ENCODE measurements at regions not wholly inside any gene's neighbourhood (a gene's known extent, or its start where the extent isn't known, plus 50 kb on each side); places are given as distances from the start of the nearest gene placed in this dataset.

DNA sequence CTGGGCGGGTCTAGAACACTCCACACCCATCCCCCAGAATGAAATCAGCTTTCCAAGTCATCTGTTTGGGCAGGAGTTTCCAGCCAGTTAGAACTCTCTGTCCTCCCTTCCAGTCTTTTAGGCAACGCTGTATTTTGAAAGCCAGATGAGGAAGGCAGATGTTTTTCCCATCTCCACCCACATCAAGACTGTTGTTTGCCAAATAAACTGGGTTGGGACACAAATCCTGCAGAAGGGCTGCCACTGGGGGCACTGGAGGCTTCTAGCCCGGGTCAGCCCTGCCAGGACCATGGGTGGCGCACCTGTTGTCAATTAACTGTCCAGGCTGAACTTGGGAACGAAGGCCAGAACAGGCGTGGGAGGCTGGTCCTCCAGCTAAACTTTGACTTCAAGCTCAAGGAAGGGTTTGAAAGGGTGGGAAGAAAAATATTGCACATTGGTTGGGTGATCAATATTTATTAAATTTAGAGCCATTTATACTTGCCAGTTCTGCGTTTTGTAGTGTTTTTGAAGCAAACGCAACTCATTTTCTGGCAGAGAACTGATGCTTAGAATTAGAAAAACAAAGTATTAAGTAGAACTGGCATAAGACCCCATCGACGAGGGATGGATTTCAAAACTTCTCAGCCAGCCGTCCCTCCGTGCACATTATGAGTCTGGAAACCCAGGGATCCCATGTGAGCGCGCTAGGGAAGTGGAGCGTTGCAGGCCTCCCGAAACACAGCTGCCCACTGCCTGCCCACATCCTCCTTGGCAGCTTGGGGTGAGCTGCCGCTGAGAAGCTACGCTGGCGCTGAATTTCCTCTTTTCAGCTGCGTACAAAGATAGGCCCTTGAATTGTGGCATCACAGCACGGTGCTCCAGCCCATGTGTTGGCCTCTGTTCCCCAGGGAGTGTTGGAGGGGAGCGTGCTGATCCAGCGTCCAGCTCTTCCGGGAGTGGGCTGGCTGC lies 297.4 kb downstream of the QKI start:
- TF ChIP-seq, protein P1, sequence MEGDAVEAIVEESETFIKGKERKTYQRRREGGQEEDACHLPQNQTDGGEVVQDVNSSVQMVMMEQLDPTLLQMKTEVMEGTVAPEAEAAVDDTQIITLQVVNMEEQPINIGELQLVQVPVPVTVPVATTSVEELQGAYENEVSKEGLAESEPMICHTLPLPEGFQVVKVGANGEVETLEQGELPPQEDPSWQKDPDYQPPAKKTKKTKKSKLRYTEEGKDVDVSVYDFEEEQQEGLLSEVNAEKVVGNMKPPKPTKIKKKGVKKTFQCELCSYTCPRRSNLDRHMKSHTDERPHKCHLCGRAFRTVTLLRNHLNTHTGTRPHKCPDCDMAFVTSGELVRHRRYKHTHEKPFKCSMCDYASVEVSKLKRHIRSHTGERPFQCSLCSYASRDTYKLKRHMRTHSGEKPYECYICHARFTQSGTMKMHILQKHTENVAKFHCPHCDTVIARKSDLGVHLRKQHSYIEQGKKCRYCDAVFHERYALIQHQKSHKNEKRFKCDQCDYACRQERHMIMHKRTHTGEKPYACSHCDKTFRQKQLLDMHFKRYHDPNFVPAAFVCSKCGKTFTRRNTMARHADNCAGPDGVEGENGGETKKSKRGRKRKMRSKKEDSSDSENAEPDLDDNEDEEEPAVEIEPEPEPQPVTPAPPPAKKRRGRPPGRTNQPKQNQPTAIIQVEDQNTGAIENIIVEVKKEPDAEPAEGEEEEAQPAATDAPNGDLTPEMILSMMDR (optimal IDR thresholded peaks at IDR 0.05 in 1 of 3, IDR thresholded peaks at IDR 0.05 in 1 of 3, conservative IDR thresholded peaks at IDR 0.05 in 1 of 3; ENCODE audit: extremely low read depth in 1 of 3, insufficient read depth in 2 of 3, low read length in 3 of 3) = peak in 1 of 3 experiments; percentile 3
- TF ChIP-seq EZH2 (IDR thresholded peaks at IDR 0.05; ENCODE audit: low read length) = no peak

Data from keratinocyte (primary cell).